ENCODE measurements at regions not wholly inside any gene's neighbourhood (a gene's known extent, or its start where the extent isn't known, plus 50 kb on each side); places are given as distances from the start of the nearest gene placed in this dataset.

DNA sequence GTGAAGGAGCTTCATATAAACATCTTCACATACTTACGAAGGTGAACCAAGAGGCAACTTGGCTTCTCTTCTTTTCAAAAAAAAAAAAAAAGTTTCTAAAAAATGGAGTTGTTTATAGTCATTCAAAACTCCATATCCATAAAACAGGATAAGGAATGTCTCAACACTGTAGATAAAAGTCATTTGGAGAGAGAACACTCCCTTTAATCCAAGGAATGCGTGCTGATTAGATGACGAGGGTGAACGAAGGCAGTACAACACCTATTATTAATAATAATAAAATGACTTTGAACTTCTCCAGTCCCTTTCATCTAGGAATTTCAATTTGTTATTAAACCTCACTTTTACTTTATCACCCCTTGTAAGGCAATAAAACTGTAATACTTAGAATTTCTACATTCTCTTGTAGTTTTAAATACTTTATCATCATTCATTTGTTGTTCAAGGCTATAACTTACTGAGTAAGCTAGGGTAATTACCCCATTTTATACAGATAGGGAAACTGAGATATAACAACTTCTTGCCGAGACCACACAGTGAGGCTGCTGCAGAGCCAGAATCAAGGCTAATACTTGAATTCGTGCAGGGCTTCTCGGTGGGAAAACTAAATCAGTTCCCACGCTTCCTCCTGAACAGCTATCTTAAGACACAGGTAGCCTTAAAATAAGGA lies 377.1 kb downstream of the EFNA5 start:
- intact Hi-C loops (cut with DNase I) = no loop called here
- Histone ChIP-seq H3K4me3 (no peak overlapping the region), H3K9me3 (no peaks in the 10 kb centered on the region), H3K27ac (no peak overlapping the region), H3K27me3 (ENCODE audit: insufficient read depth in 3 of 3, low read length in 2 of 3) (no peaks in the 10 kb centered on the region), H3K36me3 (ENCODE audit: insufficient read depth in 1 of 2, low read depth in 1 of 2) (no peaks in the 10 kb centered on the region), H3K4me1 (no peaks in the 10 kb centered on the region)
- TF ChIP-seq, protein P1, sequence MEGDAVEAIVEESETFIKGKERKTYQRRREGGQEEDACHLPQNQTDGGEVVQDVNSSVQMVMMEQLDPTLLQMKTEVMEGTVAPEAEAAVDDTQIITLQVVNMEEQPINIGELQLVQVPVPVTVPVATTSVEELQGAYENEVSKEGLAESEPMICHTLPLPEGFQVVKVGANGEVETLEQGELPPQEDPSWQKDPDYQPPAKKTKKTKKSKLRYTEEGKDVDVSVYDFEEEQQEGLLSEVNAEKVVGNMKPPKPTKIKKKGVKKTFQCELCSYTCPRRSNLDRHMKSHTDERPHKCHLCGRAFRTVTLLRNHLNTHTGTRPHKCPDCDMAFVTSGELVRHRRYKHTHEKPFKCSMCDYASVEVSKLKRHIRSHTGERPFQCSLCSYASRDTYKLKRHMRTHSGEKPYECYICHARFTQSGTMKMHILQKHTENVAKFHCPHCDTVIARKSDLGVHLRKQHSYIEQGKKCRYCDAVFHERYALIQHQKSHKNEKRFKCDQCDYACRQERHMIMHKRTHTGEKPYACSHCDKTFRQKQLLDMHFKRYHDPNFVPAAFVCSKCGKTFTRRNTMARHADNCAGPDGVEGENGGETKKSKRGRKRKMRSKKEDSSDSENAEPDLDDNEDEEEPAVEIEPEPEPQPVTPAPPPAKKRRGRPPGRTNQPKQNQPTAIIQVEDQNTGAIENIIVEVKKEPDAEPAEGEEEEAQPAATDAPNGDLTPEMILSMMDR (IDR thresholded peaks at IDR 0.05) = no peak
- ATAC-seq (no peak), DNase-seq (no peak)
- 60 to 76% (median 66%) methylated on average over 8 of the region's 8 CpGs for WGBS, 3 donors

DNA sequence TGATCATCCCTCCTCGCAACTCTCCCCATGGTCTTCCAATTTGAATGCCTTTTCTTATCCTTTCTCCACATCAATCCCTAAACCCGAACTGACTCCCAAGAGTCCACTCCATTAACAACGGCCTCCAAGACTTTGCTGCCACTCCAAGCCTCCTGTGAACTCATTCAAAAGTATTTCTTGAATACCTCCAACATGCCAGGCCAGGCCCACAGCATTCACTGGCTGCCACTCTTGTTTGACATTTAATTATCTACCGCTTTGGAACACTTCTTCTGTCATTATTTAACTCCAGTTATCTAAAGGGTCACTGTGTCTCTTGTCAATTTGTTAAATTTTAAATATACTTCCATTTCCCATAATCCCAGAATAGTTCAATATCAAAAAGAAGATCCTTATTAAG lies 378.9 kb downstream of the EFNA5 start:
- Histone ChIP-seq H3K27me3 (ENCODE audit: insufficient read depth in 3 of 3, low read length in 2 of 3) (no peaks in the 10 kb centered on the region), H3K27ac (no peak overlapping the region), H3K36me3 (ENCODE audit: insufficient read depth in 1 of 2, low read depth in 1 of 2) (no peaks in the 10 kb centered on the region), H3K4me1 (no peaks in the 10 kb centered on the region), H3K9me3 (no peaks in the 10 kb centered on the region), H3K4me3 (no peak overlapping the region)
- intact Hi-C loops (cut with DNase I) = no loop called here
- ATAC-seq (no peak), DNase-seq (no peak)
- TF ChIP-seq, protein P1 (IDR thresholded peaks at IDR 0.05) = no peak
- WGBS, 3 donors = 90 to 93% (median 90%) methylated on average over 4 of the region's 4 CpGs

DNA sequence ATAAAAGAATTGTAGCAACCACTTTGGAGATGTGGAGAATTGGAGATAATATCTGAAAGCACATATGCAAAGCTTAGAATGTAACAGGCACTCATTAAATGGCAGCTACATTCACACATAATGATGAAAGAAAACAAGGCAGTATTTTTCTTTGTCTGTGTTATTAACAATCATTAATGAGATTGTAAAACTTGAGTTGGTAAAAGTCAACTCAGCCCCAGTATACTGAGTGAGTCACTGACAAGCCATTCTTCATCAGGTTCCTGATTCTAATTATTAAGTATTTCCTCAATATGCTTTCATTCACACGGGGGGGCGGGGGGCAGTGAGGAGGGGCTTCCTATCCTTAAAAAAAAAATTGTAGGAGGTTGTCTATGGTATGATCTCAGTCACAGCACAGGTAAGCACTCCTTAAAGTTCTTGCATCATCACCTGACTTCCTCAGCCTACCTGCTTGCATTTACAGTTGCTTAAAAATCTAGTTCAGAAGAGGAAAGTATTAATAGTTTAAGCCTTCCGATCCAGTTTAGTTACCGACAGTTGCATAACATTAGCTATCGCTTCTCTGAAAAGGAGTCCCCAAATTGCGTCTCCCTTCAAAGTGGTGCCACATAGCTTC lies 379.8 kb downstream of the EFNA5 start:
- TF ChIP-seq, protein P1 (IDR thresholded peaks at IDR 0.05) = no peak
- Histone ChIP-seq H3K9me3 (no peaks in the 10 kb centered on the region), H3K36me3 (ENCODE audit: insufficient read depth in 1 of 2, low read depth in 1 of 2) (no peaks in the 10 kb centered on the region), H3K27me3 (ENCODE audit: insufficient read depth in 3 of 3, low read length in 2 of 3) (no peaks in the 10 kb centered on the region), H3K4me3 (no peak overlapping the region), H3K4me1 (no peaks in the 10 kb centered on the region), H3K27ac (no peak overlapping the region)
- ATAC-seq (no peak), DNase-seq (no peak)
- intact Hi-C loops (cut with DNase I) = no loop called here
- WGBS, 3 donors = 71 to 89% (median 87%) methylated on average over 6 of the region's 6 CpGs

DNA sequence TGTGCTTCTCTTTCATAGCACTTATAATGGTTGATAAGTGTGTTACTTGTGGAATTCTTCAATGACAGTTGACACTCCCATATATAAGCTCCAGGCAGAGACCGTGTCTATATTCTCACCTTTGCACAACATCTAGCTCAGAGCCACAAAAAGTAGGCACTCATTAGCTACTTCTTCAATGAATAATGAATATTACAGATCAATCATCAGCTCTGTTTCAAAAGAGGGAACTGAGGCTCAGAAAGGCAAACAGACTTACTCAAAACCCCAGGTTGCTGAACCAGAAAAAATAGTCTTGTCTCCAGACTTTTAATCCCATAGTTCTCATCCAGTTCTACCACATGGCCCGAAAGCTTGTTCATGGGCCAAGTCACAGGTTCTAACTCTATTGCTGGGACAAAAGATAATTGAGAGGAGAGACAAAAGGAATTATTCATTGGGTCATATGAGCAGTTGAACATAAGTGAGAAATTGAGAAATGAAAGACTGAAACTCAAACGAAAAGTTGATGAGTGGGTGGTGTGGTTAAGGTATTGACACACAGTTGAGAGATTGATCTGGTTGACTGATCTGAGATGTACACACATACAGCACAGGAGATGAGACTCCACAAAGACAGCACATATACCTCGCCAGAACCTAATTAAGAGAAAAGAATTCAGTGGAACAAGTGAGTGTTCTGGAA lies 381.6 kb downstream of the EFNA5 start:
- intact Hi-C loops (cut with DNase I) = no loop called here
- Histone ChIP-seq H3K36me3 (ENCODE audit: insufficient read depth in 1 of 2, low read depth in 1 of 2) (no peaks in the 10 kb centered on the region), H3K27me3 (ENCODE audit: insufficient read depth in 3 of 3, low read length in 2 of 3) (no peaks in the 10 kb centered on the region), H3K4me1 (no peaks in the 10 kb centered on the region), H3K9me3 (no peaks in the 10 kb centered on the region), H3K4me3 (no peak overlapping the region), H3K27ac (no peak overlapping the region)
- 80 to 94% (median 80%) methylated on average over 4 of the region's 4 CpGs for WGBS, 3 donors
- ATAC-seq (no peak), DNase-seq (no peak)
- TF ChIP-seq, protein P1 (IDR thresholded peaks at IDR 0.05) = no peak
